Thyroid gland (tissue), 4 donors: ENCODE measurements at regions not wholly inside any gene's neighbourhood (a gene's known extent, or its start where the extent isn't known, plus 50 kb on each side); places are given as distances from the start of the nearest gene placed in this dataset.

Experiments
- DNase-seq, 2 donors: peaks; one replicate each; pipeline ENCODE4 v3.0.0-alpha.2; 2019
- H3K27ac ChIP-seq, 3 donors: fragments of 200-600 bp; sonication (generic); 1 replicate in 2 of 3; 2 replicates in 1 of 3; pipeline ENCODE4 v1.5.1; 2016 to 2019; ENCODE audit warnings: mild to moderate bottlenecking in 1 of 3, moderate library complexity in 1 of 3
- H3K27me3 ChIP-seq: fragments of 200-600 bp; sonication (generic); one replicate; pipeline ENCODE4 v1.5.1; 2019
- H3K36me3 ChIP-seq, 2 donors: fragments of 200-600 bp; sonication (generic); one replicate each; pipeline ENCODE4 v1.5.1; 2016 to 2019
- H3K4me1 ChIP-seq, 2 donors: fragments of 200-600 bp; sonication (generic); one replicate each; pipeline ENCODE4 v1.5.1; 2017 to 2019
- H3K4me3 ChIP-seq, 3 donors: fragments of 200-600 bp; sonication (generic); replicated peaks in 1 of 3; 1 replicate in 2 of 3; 2 replicates in 1 of 3; pipeline ENCODE4 v1.5.1; 2016; ENCODE audit warnings: mild to moderate bottlenecking in 1 of 3
- H3K9me3 ChIP-seq: fragments of 200-600 bp; sonication (generic); one replicate; pipeline ENCODE4 v1.5.1; 2017
- CTCF ChIP-seq, 6 experiments: fragments of 200-600 bp in 3 of 6; fragments of 450-650 bp in 3 of 6; sonication (generic) in 3 of 6; IDR thresholded peaks; one replicate each; pipeline ENCODE4 v1.5.1; 2016 to 2019; ENCODE audit warnings: antibody characterized with exemption in 6 of 6, mild to moderate bottlenecking in 2 of 6, inconsistent platforms in 1 of 6, moderate library complexity in 1 of 6
- POLR2A ChIP-seq, 2 donors: fragments of 450-650 bp; IDR thresholded peaks; one replicate each; pipeline ENCODE4 v1.6.1; 2017; ENCODE audit warnings: antibody characterized with exemption in 2 of 2, mild to moderate bottlenecking in 2 of 2, moderate library complexity in 1 of 2
- WGBS, 2 donors: methylation state at CpG; one replicate each; pipeline ENCODE4 v1.1.5; 2017; 5-methylcytosine and 5-hydroxymethylcytosine counted together
- intact Hi-C: fragments of 100-400 bp; cut with DNase I; formaldehyde crosslinking; loops from one replicate; pipeline ENCODE4 v1.15.1; 2023

- intact Hi-C loops = no loop called here
- H3K4me1 ChIP-seq = peaks cover 28 to 32% of the 10 kb centered on the region in 2 donors
- 89 to 92% methylated on average over 2 of the region's 2 CpGs for WGBS, 2 donors
- no peaks in the 10 kb centered on the region for H3K36me3 ChIP-seq
- no peak overlapping the region for H3K4me3 ChIP-seq
- TF ChIP-seq POLR2A (IDR thresholded peaks at IDR 0.05) (no peak), CTCF (IDR thresholded peaks at IDR 0.05) (no peak)
- no peak overlapping the region for H3K27ac ChIP-seq
- no peaks in the 10 kb centered on the region for H3K27me3 ChIP-seq
- DNase-seq = no peak
- no peaks in the 10 kb centered on the region for H3K9me3 ChIP-seq
Measured at GRCh38 chr11:19508165-19508564, 204.5 kb upstream of the NAV2 start.

DNA sequence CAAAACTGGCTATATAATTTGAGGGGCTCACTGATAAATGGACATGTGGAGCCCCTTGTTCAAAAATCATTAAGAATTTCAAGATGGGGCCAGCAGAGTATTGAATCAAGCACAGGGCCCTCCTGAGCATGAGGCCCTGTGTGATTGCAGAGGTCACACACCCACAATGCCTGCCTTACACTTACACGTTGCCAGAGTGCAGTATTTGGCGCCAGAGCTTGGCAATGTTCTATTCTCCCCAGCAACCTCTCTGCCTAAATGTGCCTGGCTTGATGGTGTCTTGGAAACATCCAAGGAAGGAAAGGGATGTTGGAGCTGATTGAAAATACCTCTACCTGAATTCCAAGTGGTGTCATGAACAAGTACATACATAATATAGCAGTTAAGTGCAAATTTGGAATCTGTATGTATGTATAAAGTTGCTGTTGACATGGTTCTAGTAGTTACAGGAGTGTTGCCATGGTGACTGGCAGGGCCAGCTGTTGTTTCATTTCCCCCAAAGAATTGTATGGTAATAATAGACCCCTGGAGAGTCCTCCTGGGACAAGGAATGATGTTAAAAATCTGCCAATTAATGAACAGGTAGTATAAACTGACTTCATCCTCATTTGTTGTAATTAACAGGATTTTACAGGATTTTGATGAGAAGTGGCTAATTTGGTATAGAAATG is 205.7 kb upstream of the NAV2 start:
- Histone ChIP-seq H3K27ac (no peak overlapping the region), H3K4me1 (peaks cover 19 to 20% of the 10 kb centered on the region in 2 donors), H3K36me3 (no peaks in the 10 kb centered on the region), H3K4me3 (no peak overlapping the region), H3K9me3 (no peaks in the 10 kb centered on the region), H3K27me3 (no peaks in the 10 kb centered on the region)
- intact Hi-C loops = no loop called here
- WGBS, 2 donors = 76 to 92% methylated on average over 2 of the region's 2 CpGs
- TF ChIP-seq CTCF (IDR thresholded peaks at IDR 0.05) (no peak), POLR2A (IDR thresholded peaks at IDR 0.05) (no peak)
- DNase-seq = no peak

GRCh38 chr11:19502691-19503253 is 209.9 kb upstream of the NAV2 start:
- Histone ChIP-seq H3K27ac (no peak overlapping the region), H3K9me3 (no peaks in the 10 kb centered on the region), H3K4me1 (peaks cover 23 to 24% of the 10 kb centered on the region in 2 donors), H3K36me3 (no peaks in the 10 kb centered on the region), H3K4me3 (no peak overlapping the region), H3K27me3 (no peaks in the 10 kb centered on the region)
- 95 to 98% methylated on average over 3 of the region's 3 CpGs for WGBS, 2 donors
- intact Hi-C loops = no loop called here
- TF ChIP-seq CTCF (IDR thresholded peaks at IDR 0.05) (no peak), POLR2A (IDR thresholded peaks at IDR 0.05) (no peak)
- no peak for DNase-seq

GRCh38 chr11:19501631-19502030 is 211.0 kb upstream of the NAV2 start:
- intact Hi-C loops = no loop called here
- no peak overlapping the region for H3K27ac ChIP-seq
- H3K9me3 ChIP-seq = no peaks in the 10 kb centered on the region
- TF ChIP-seq POLR2A (IDR thresholded peaks at IDR 0.05) (no peak), CTCF (IDR thresholded peaks at IDR 0.05) (no peak)
- H3K36me3 ChIP-seq = no peaks in the 10 kb centered on the region
- 83 to 88% methylated on average over 7 of the region's 7 CpGs for WGBS, 2 donors
- peaks cover 23 to 24% of the 10 kb centered on the region in 2 donors for H3K4me1 ChIP-seq
- H3K27me3 ChIP-seq = no peaks in the 10 kb centered on the region
- no peak overlapping the region for H3K4me3 ChIP-seq
- no peak for DNase-seq

DNA sequence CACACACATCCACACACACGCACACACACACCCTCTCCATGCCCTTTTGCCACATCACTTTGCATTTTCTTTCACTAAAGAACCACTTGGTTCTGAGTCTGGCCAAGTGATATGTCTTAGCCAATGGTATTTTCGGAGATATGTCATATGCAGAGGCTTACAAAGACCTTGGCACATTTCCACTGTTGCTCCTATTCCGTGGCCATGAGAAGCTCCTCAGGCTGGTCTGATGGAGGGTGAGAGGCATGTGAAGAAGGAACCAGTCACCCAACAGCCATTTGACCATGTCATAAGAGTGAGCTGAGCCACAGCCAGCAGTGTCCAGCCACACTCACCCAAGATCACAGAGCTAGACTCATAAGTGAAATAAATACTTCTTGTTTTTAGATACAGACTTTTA is 212.6 kb upstream of the NAV2 start:
- Histone ChIP-seq H3K4me3 (no peak overlapping the region), H3K4me1 (peaks cover 23 to 24% of the 10 kb centered on the region in 2 donors), H3K27ac (peak overlapping the region; percentile 66 to 76 (median 68)), H3K9me3 (no peaks in the 10 kb centered on the region), H3K27me3 (no peaks in the 10 kb centered on the region), H3K36me3 (no peaks in the 10 kb centered on the region)
- 51 to 55% methylated on average over 3 of the region's 3 CpGs for WGBS, 2 donors
- intact Hi-C loops = no loop called here
- no peak for TF ChIP-seq CTCF (IDR thresholded peaks at IDR 0.05)
- no peak for TF ChIP-seq POLR2A (IDR thresholded peaks at IDR 0.05)
- peak; percentile 61 to 66 for DNase-seq
